CD4-positive, alpha-beta memory T cell (primary cell): ENCODE measurements at regions not wholly inside any gene's neighbourhood (a gene's known extent, or its start where the extent isn't known, plus 50 kb on each side); places are given as distances from the start of the nearest gene placed in this dataset.

Experiments used
- CTCF ChIA-PET: fragments of 350-600 bp; sonication (Branson Sonifier 250); formaldehyde crosslinking; loops from one replicate; lab custom pipeline; 2021; ENCODE audit warnings: inconsistent platforms; ENCODE audit not compliant: partially characterized antibody; lab: Charles Lee
- POLR2A ChIA-PET: fragments of 350-600 bp; sonication (Branson Sonifier 250); formaldehyde crosslinking; loops from one replicate; lab custom pipeline; 2021; ENCODE audit not compliant: partially characterized antibody; lab: Charles Lee
- DNase-seq, 5 donors: peaks; one replicate each; pipeline versions ENCODE4 v3.0.0 to v3.0.0-alpha.2; 2020 to 2022; ENCODE audit warnings: mixed read lengths in 1 of 5
- H3K27ac ChIP-seq: one replicate; pipeline ENCODE4 v1.7.0; 2013; ENCODE audit warnings: low read depth, low read length
- H3K27me3 ChIP-seq: 2 replicates; pipeline ENCODE4 v1.7.0; 2013; ENCODE audit warnings: mild to moderate bottlenecking, low read length, moderate library complexity; ENCODE audit not compliant: insufficient read depth
- H3K36me3 ChIP-seq: 2 replicates; pipeline ENCODE4 v1.7.0; 2013; ENCODE audit warnings: mild to moderate bottlenecking, low read length, moderate library complexity; ENCODE audit not compliant: insufficient read depth
- H3K4me1 ChIP-seq: 2 replicates; pipeline ENCODE4 v1.7.0; 2013; ENCODE audit warnings: mild to moderate bottlenecking, low read length, moderate library complexity; ENCODE audit not compliant: insufficient read depth
- H3K4me3 ChIP-seq, 2 donors: one replicate each; pipeline ENCODE4 v1.7.0; 2013; ENCODE audit warnings: low read length in 2 of 2, mild to moderate bottlenecking in 1 of 2
- H3K9me3 ChIP-seq, 2 donors: one replicate each; pipeline ENCODE4 v1.7.0; 2013; ENCODE audit warnings: low read length in 2 of 2, control low read depth in 1 of 2; ENCODE audit not compliant: control insufficient read depth in 1 of 2
- H3K27ac Mint-ChIP-seq, 7 donors: one replicate each; pipeline ENCODE4 v1.8.0; 2020 to 2021; ENCODE audit warnings: mixed read lengths in 7 of 7, mild to moderate bottlenecking in 6 of 7, inconsistent platforms in 3 of 7, moderate library complexity in 3 of 7
- H3K27me3 Mint-ChIP-seq, 2 donors: one replicate each; pipeline ENCODE4 v1.8.0; 2020 to 2021; ENCODE audit warnings: mixed read lengths in 2 of 2
- H3K36me3 Mint-ChIP-seq, 2 donors: one replicate each; pipeline ENCODE4 v1.8.0; 2020 to 2021; ENCODE audit warnings: mixed read lengths in 2 of 2, inconsistent platforms in 1 of 2, mild to moderate bottlenecking in 1 of 2
- H3K4me1 Mint-ChIP-seq, 4 donors: one replicate each; pipeline ENCODE4 v1.8.0; 2020 to 2021; ENCODE audit warnings: mixed read lengths in 4 of 4, mild to moderate bottlenecking in 1 of 4
- H3K4me3 Mint-ChIP-seq, 8 donors: one replicate each; pipeline ENCODE4 v1.8.0; 2020 to 2021; ENCODE audit warnings: mixed read lengths in 8 of 8, mild to moderate bottlenecking in 7 of 8, moderate library complexity in 6 of 8, inconsistent platforms in 3 of 8
- H3K9me3 Mint-ChIP-seq, 8 donors: one replicate each; pipeline ENCODE4 v1.8.0; 2020 to 2021; ENCODE audit warnings: mixed read lengths in 8 of 8, mild to moderate bottlenecking in 5 of 8, inconsistent platforms in 3 of 8, moderate library complexity in 1 of 8
- intact Hi-C: fragments of 100-400 bp; cut with micrococcal nuclease; formaldehyde crosslinking; loops from one replicate; pipeline ENCODE4 v1.15.1; 2023

GRCh38 chr1:165070675-165071074 is 285.8 kb downstream of the LMX1A start:
- Mint-ChIP-seq H3K4me3 (no peak overlapping the region), H3K36me3 (no peaks in the 10 kb centered on the region), H3K27me3 (no peaks in the 10 kb centered on the region), H3K4me1 (no peaks in the 10 kb centered on the region), H3K9me3 (peaks cover 0 to 3% (median under 1%) of the 10 kb centered on the region in 8 donors), H3K27ac (no peak overlapping the region)
- no peaks in the 10 kb centered on the region for H3K4me1 ChIP-seq
- H3K9me3 ChIP-seq, result no peaks in the 10 kb centered on the region
- H3K27me3 ChIP-seq, result no peaks in the 10 kb centered on the region
- H3K27ac ChIP-seq, result no peak overlapping the region
- intact Hi-C loops, result no loop called here
- no peak for DNase-seq
- no peaks in the 10 kb centered on the region for H3K36me3 ChIP-seq
- CTCF ChIA-PET, result no interaction called here
- H3K4me3 ChIP-seq, result no peak overlapping the region
- POLR2A ChIA-PET, result no interaction called here

- Histone ChIP-seq H3K9me3 (no peaks in the 10 kb centered on the region), H3K36me3 (no peaks in the 10 kb centered on the region), H3K27me3 (no peaks in the 10 kb centered on the region), H3K27ac (no peak overlapping the region), H3K4me3 (no peak overlapping the region), H3K4me1 (no peaks in the 10 kb centered on the region)
- no peaks in the 10 kb centered on the region for H3K36me3 Mint-ChIP-seq
- no peak for DNase-seq
- ChIA-PET POLR2A (no interaction called here), CTCF (no interaction called here)
- no peak overlapping the region for H3K4me3 Mint-ChIP-seq
- no peaks in the 10 kb centered on the region for H3K4me1 Mint-ChIP-seq
- H3K27me3 Mint-ChIP-seq, result no peaks in the 10 kb centered on the region
- no peak overlapping the region for H3K27ac Mint-ChIP-seq
- intact Hi-C loops, result no loop called here
- peaks cover 0 to 3% (median under 1%) of the 10 kb centered on the region in 8 donors for H3K9me3 Mint-ChIP-seq
Observed at GRCh38 chr1:165069829-165070228, 286.7 kb downstream of the LMX1A start.

- no peak overlapping the region for H3K27ac ChIP-seq
- H3K4me3 ChIP-seq, result no peak overlapping the region
- H3K4me3 Mint-ChIP-seq, result no peak overlapping the region
- no peak overlapping the region for H3K27ac Mint-ChIP-seq
- H3K9me3 Mint-ChIP-seq, result peaks cover 0 to 3% (median under 1%) of the 10 kb centered on the region in 8 donors
- no peaks in the 10 kb centered on the region for H3K4me1 ChIP-seq
- no peaks in the 10 kb centered on the region for H3K36me3 ChIP-seq
- no peaks in the 10 kb centered on the region for H3K4me1 Mint-ChIP-seq
- no peaks in the 10 kb centered on the region for H3K36me3 Mint-ChIP-seq
- POLR2A ChIA-PET, result no interaction called here
- no peaks in the 10 kb centered on the region for H3K9me3 ChIP-seq
- intact Hi-C loops, result no loop called here
- no peaks in the 10 kb centered on the region for H3K27me3 Mint-ChIP-seq
- CTCF ChIA-PET, result no interaction called here
- no peaks in the 10 kb centered on the region for H3K27me3 ChIP-seq
- no peak for DNase-seq
Observed at GRCh38 chr1:165068741-165069140, 287.8 kb downstream of the LMX1A start.

GRCh38 chr1:165067829-165068228 is 288.7 kb downstream of the LMX1A start:
- no peak overlapping the region for H3K4me3 Mint-ChIP-seq

GRCh38 chr1:165063181-165063965 is 293.1 kb downstream of the LMX1A start:
- Histone ChIP-seq H3K27me3 (no peaks in the 10 kb centered on the region), H3K27ac (no peak overlapping the region), H3K4me3 (no peak overlapping the region), H3K9me3 (no peaks in the 10 kb centered on the region), H3K4me1 (no peaks in the 10 kb centered on the region), H3K36me3 (no peaks in the 10 kb centered on the region)
- peaks cover 0 to 7% (median 0%) of the 10 kb centered on the region in 8 donors for H3K9me3 Mint-ChIP-seq
- no peak for DNase-seq
- no peak overlapping the region for H3K27ac Mint-ChIP-seq
- H3K27me3 Mint-ChIP-seq, result peaks cover 0 to 2% of the 10 kb centered on the region in 2 donors
- ChIA-PET CTCF (no interaction called here), POLR2A (no interaction called here)
- no peaks in the 10 kb centered on the region for H3K36me3 Mint-ChIP-seq
- intact Hi-C loops, result no loop called here
- H3K4me3 Mint-ChIP-seq, result no peak overlapping the region
- H3K4me1 Mint-ChIP-seq, result no peaks in the 10 kb centered on the region

More at GRCh38 chr1:165067829-165068228, 288.7 kb downstream of the LMX1A start:
- no peak overlapping the region for H3K4me3 ChIP-seq
- DNase-seq, result no peak
- H3K4me1 ChIP-seq, result no peaks in the 10 kb centered on the region
- H3K36me3 ChIP-seq, result no peaks in the 10 kb centered on the region
- H3K27me3 ChIP-seq, result no peaks in the 10 kb centered on the region
- H3K9me3 ChIP-seq, result no peaks in the 10 kb centered on the region
- peaks cover 0 to 3% (median under 1%) of the 10 kb centered on the region in 8 donors for H3K9me3 Mint-ChIP-seq
- H3K4me1 Mint-ChIP-seq, result no peaks in the 10 kb centered on the region
- ChIA-PET POLR2A (no interaction called here), CTCF (interaction anchor here (1.0 kb wide), 1 partner anchor 9 kb away, joined by 3 read pairs; no protein-coding TSS in a partner anchor)
- no peaks in the 10 kb centered on the region for H3K36me3 Mint-ChIP-seq
- no peaks in the 10 kb centered on the region for H3K27me3 Mint-ChIP-seq
- intact Hi-C loops, result no loop called here
- no peak overlapping the region for H3K27ac ChIP-seq
- no peak overlapping the region for H3K27ac Mint-ChIP-seq

GRCh38 chr1:165062346-165062745 is 294.2 kb downstream of the LMX1A start:
- Histone ChIP-seq H3K27me3 (no peaks in the 10 kb centered on the region), H3K4me1 (no peaks in the 10 kb centered on the region), H3K36me3 (no peaks in the 10 kb centered on the region), H3K9me3 (no peaks in the 10 kb centered on the region), H3K27ac (no peak overlapping the region), H3K4me3 (no peak overlapping the region)
- no peak overlapping the region for H3K4me3 Mint-ChIP-seq
- intact Hi-C loops, result no loop called here
- H3K36me3 Mint-ChIP-seq, result no peaks in the 10 kb centered on the region
- peaks cover 0 to 2% of the 10 kb centered on the region in 2 donors for H3K27me3 Mint-ChIP-seq
- no peak for DNase-seq
- ChIA-PET CTCF (no interaction called here), POLR2A (no interaction called here)
- H3K9me3 Mint-ChIP-seq, result peaks cover 0 to 7% (median 0%) of the 10 kb centered on the region in 8 donors
- no peak overlapping the region for H3K27ac Mint-ChIP-seq
- no peaks in the 10 kb centered on the region for H3K4me1 Mint-ChIP-seq

- H3K4me1 ChIP-seq, result no peaks in the 10 kb centered on the region
- POLR2A ChIA-PET, result no interaction called here
- CTCF ChIA-PET, result no interaction called here
- H3K27me3 ChIP-seq, result no peaks in the 10 kb centered on the region
- peaks cover 0 to 6% of the 10 kb centered on the region in 2 donors for H3K27me3 Mint-ChIP-seq
- H3K4me3 ChIP-seq, result no peak overlapping the region
- no peaks in the 10 kb centered on the region for H3K9me3 ChIP-seq
- no peak overlapping the region for H3K27ac Mint-ChIP-seq
- peaks cover 0 to 7% (median 0%) of the 10 kb centered on the region in 8 donors for H3K9me3 Mint-ChIP-seq
- no peak overlapping the region for H3K4me3 Mint-ChIP-seq
- intact Hi-C loops, result no loop called here
- H3K36me3 ChIP-seq, result no peaks in the 10 kb centered on the region
- no peaks in the 10 kb centered on the region for H3K36me3 Mint-ChIP-seq
- DNase-seq, result no peak
- H3K4me1 Mint-ChIP-seq, result no peaks in the 10 kb centered on the region
- H3K27ac ChIP-seq, result no peak overlapping the region
Observed at GRCh38 chr1:165060285-165060793, 296.2 kb downstream of the LMX1A start.
